Fibroblast of skin of abdomen (primary cell): ENCODE measurements at regions not wholly inside any gene's neighbourhood (a gene's known extent, or its start where the extent isn't known, plus 50 kb on each side); places are given as distances from the start of the nearest gene placed in this dataset.
"Not testable (repeated sequence)": the region's sequence is repeated elsewhere in the genome, so short reads cannot be mapped to it uniquely, and the experiment has no call there.

Source experiments
- DNase-seq: peaks from one replicate; pipeline ENCODE4 v3.0.0-alpha.2; 2013

DNA sequence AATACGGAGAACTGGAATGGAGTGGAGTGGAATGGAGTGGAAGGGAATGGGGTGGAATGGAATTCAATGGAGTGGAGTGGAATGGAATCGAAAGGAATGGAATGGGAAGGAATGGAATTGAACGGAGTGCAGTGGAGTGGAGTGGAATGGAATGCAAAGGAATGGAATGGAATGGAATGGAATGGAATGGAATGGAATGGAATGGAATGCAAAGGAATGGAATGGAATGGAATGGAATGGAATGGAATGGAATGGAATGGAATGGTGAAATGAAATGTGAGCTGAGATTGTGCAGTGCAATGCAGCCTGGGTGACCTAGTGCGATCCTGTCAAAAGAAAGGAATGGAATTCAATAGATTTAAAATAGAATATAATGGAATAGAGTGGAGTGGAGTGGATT lies 357.3 kb upstream of the WSB1 start:
- DNase-seq = not testable (repeated sequence)

DNA sequence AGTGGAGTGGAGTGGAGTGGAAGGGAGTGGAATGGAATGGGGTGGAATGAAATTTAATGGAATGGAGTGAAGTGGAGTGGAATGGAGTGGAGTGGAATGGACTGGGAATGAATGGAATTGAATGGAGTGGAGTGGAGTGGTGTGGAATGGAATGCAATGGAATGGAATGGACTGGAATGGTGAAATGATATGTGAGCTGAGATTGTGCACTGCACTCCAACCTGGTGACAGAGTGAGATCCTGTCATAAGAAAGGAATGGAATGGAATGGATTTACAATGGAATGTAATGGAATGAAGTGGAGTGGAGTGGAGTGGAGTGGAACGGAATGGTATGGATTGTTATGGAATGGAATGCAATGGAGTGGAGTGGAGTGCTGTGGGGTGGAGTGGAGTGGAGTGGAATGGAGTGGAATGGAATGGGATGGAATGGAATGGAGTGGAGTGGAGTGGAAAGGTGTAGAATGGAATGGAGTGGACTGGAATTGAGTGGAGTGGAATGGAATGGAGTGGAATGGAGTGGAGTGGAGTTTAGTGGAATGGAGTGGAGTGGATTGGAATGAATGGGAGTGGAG lies 356.1 kb upstream of the WSB1 start:
- DNase-seq = not testable (repeated sequence)

DNA sequence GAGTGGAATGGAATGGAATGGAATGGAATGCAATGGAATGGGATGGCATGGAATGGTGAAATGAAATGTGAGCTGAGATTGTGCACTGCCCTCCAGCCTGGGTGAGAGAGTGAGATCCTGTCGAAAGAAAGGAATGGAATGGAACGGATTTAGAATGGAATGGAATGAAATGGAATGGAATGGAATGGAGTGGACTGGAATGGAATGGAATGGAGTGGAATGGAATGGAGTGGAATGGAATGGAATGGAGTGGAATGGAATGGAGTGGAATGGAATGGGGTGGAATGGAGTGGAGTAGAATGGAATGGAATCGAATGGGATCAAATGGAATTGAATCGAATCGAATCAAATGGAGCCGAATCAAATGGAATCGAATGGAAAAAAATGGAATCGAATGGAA lies 354.2 kb upstream of the WSB1 start:
- not testable (repeated sequence) for DNase-seq

GRCh38 chr17:26940587-26940986 lies 353.3 kb upstream of the WSB1 start:
- not testable (repeated sequence) for DNase-seq

DNA sequence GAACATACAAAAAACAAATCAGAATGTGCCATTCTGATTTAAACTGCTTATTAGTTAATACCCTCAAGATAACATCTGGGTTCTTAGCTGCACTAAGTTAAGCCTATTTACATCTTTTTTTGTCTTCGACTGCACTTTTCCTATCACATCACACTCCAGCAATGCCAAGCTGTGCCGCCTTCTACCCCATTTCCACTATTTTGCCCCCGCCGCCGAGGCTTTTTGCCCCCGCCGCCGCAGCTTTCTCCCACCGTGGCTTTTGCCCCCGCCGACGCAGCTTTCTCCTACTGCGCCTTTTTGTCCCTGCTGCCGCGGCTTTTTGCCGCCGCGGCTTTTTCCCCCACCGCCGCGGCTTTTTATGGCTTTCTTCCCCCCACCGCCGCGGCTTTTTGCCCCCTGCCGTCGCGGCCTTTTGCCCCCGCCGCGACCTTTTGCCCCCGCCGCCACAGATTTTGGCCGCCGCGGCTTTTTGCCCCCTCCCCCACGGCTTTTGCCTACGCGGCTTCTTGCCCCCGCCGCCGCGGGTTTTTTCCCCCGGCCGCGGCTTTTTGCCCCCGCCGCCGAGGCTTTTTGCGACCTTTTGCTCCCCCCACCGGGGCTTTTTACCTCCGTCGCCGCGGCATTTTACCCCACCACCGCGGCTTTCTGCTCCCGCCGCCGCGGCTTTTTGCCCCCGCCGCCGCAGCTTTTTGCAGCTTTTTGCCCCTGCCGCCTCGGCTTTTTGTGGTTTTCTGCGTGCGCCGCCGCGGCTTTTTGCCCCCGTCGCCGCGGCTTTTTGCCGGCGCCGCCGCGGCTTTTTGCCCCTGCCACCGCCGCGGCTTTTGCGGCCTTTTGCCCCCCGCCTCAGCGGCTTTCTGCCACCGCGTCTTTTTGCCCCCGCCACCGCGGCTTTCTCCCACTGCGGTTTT lies 331.4 kb upstream of the WSB1 start:
- DNase-seq = no peak

DNA sequence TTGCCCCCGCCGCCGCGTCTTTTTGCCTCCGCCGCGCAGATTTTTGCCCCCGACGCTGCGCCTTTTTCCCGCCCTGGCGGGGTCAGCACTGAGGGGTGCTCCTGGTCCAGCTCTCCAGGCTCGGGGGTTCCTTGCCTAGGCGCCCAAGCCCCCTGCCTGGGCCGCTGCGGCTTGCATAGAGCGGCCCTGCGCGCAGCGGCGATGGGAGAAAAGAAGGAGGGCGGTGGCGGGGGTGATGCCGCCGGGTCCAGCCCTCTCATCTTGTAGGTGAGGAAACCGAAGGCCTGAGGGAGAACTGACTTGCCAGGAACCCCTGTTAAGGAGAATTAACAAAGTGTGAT lies 330.8 kb upstream of the WSB1 start:
- no peak for DNase-seq

DNA sequence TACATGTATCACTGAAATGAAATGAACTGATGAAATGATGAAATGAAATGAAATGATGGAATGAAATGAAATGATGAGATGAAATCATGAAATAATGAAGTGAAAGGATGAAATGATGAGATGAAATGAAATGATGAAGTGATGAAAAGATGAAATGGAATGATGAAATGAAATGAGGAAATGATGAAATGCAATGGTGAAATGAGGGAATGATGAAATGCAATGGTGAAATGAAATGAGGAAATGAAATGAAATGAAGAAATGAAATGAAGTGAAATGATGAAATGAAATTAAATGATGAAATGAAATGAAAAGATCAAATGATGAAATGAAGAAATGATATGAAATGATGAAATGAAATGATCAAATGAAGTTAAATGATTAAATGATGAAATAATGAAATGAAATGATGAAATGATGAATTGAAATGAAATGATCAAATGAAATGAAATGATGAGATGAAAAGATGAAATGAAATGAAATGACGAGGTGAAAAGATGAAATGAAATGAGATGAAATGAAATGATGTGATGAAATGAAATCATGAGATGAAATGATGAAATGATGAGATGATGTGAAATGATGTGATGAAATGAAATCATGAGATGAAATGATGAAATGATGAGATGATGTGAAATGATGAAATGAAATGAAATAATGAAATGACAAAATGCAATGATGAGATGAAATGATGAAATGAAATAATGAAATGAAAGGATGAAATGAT lies 327.9 kb upstream of the WSB1 start:
- DNase-seq = not testable (repeated sequence)

DNA sequence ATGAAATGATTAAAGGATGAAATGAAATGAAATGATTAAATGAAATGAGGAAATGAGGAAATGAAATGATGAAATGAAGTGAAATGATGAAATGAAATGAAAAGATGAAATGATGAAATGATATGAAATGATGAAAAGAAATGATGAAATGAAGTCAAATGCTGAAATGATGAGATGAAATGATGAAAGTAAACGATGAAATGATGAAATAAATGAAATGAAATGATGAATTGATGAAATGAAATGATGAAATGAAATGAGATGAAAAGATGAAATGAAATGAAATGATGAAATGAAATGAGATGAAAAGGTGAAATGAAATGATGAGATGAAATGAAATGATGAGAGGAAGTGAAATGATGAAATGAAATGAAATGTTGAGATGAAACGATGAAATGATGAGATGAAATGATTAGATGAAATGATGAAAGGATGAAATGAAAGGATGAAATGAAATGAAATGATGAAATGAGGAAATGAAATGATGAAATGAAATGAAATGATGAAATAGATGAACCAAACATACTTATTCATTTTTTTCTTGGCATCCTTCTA lies 327.2 kb upstream of the WSB1 start:
- not testable (repeated sequence) for DNase-seq

GRCh38 chr17:26981845-26982425 lies 312.0 kb upstream of the WSB1 start:
- not testable (repeated sequence) for DNase-seq

GRCh38 chr17:26982563-26982962 lies 311.4 kb upstream of the WSB1 start:
- DNase-seq = not testable (repeated sequence)

GRCh38 chr17:26987851-26988250 lies 306.1 kb upstream of the WSB1 start:
- DNase-seq = peak; percentile 12

- DNase-seq = not testable (repeated sequence)
Measured at GRCh38 chr17:26994648-26995047, 299.3 kb upstream of the WSB1 start.

GRCh38 chr17:26996146-26996916 lies 297.6 kb upstream of the WSB1 start:
- DNase-seq = not testable (repeated sequence)

GRCh38 chr17:27007734-27008531 lies 286.0 kb upstream of the WSB1 start:
- not testable (repeated sequence) for DNase-seq

GRCh38 chr17:27009087-27009486 lies 284.8 kb upstream of the WSB1 start:
- DNase-seq = no peak

GRCh38 chr17:27010138-27010537 lies 283.8 kb upstream of the WSB1 start:
- not testable (repeated sequence) for DNase-seq

DNA sequence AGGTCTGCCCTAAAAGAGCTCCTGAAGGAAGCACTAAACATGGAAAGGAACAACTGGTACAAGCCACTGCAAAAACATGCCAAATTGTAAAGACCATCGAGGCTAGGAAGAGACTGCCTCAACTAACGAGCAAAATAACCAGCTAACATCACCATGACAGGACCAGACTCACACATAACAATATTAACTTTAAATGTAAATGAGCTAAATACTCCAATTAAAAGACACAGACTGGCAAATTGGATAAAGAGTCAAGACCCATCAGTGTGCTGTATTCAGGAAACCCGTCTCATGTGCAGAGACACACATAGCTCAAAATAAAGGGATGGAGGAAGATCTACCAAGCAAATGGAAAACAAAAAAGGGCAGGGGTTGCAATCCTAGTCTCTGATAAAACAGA lies 263.4 kb upstream of the WSB1 start:
- DNase-seq = not testable (repeated sequence)

DNA sequence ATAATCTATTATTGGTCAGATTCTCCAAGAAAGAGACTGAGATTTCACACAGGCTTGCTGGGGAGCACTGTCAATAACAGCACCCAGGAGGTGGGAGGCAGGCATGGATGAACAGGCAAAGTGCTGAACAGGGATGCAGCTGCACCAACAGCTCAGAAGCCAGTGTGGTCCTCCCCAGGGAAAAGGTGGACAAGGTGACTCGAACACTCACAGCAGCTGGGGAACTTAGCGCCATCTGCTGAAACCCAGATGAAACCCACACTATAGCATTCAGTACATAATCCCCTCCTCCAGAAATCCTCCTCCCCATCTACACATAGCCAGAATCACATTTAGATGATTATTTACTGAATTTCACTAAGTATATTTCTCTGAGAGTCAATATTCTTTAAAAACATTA lies 255.2 kb upstream of the WSB1 start:
- no peak for DNase-seq

DNA sequence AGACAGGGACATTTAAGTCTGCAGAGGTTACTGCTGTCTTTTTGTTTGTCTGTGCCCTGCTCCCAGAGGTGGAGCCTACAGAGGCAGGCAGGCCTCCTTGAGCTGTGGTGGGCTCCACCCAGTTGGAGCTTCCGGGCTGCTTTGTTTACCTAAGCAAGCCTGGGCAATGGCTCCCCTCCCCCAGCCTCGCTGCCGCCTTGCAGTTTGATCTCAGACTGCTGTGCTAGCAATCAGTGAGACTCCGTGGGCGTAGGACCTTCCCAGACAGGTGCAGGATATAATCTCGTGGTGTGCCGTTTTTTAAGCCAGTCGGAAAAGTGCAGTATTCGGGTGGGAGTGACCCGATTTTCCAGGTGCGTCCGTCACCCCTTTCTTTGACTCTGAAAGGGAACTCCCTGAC lies 248.9 kb upstream of the WSB1 start:
- DNase-seq = not testable (repeated sequence)

DNA sequence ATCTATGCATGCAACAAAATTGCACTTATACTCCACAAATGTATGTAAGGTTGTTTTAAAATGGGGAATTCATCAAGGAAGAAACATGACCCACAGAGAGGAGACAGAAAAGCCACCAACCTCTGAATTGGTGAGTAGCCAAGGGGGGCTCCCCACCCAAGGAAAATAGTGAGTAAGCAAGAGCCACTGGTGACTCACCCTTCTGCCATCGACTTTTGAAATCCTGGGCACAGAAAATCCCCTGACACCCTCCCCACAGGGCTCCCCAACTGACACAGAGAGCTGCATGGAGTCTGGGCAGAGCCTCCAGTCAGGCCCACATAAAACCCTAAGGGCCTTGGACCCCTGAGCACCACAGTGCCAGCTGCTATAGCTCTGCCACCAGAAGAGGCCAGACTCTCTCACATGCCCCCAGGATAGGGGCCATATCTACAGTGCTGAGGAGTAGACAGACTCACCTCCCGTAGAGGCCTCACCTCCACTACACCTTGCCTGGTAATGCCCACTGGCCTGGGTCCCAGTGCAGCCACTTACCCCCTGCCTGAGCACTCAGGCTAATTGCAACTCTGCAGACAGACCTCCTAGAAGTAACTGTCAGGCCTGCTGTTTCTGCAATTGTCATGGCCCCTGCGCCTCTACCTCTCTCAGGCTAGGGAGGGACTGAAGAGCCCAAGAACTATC lies 244.7 kb upstream of the WSB1 start:
- DNase-seq = no peak
